Effector memory CD4-positive, alpha-beta T cell (primary cell): ENCODE measurements at regions not wholly inside any gene's neighbourhood (a gene's known extent, or its start where the extent isn't known, plus 50 kb on each side); places are given as distances from the start of the nearest gene placed in this dataset.

ENCODE experiments used
- DNase-seq, 3 donors: peaks; one replicate each; pipeline ENCODE4 v3.0.0-alpha.2; 2020
- H3K27ac ChIP-seq: 2 replicates; pipeline ENCODE4 v1.7.0; 2013; ENCODE audit warnings: mild to moderate bottlenecking, low read length, moderate library complexity; ENCODE audit not compliant: insufficient read depth, poor library complexity, severe bottlenecking
- H3K27me3 ChIP-seq: replicated peaks from 2 replicates; pipeline ENCODE4 v1.7.0; 2013; ENCODE audit warnings: mild to moderate bottlenecking, low read length; ENCODE audit not compliant: insufficient read depth, control insufficient read depth, poor library complexity, severe bottlenecking
- H3K36me3 ChIP-seq: 2 replicates; pipeline ENCODE4 v1.7.0; 2013; ENCODE audit warnings: mild to moderate bottlenecking, low read length, moderate library complexity; ENCODE audit not compliant: control insufficient read depth, insufficient read depth
- H3K4me1 ChIP-seq: 2 replicates; pipeline ENCODE4 v1.7.0; 2013; ENCODE audit warnings: low read length, mild to moderate bottlenecking; ENCODE audit not compliant: control insufficient read depth, insufficient read depth, poor library complexity, severe bottlenecking
- H3K4me3 ChIP-seq: 2 replicates; pipeline ENCODE4 v1.7.0; 2013; ENCODE audit warnings: low read length, low read depth, mild to moderate bottlenecking; ENCODE audit not compliant: insufficient read depth, poor library complexity, severe bottlenecking
- H3K9me3 ChIP-seq: 2 replicates; pipeline ENCODE4 v1.7.0; 2013; ENCODE audit warnings: mild to moderate bottlenecking, low read length, moderate library complexity; ENCODE audit not compliant: control insufficient read depth

DNA sequence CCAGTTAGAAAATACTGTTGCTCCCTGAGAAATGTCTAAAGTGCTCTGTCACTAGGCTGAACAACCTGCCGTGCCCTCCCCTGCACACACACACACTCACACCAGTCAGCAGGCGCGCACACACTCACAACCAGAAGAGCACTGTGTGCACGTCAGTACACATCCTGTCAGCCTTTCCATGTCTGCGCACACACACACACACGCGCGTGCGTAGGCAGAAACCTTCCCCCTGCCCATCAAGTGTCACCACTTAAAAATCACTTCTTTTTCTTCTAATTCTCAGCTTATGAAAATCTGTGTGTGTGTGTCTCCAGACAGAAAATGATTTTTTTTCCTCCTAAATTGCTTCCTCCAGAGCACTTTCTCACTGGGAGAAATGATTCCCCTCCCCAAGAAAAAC is 100.3 kb downstream of the EDN3 start:
- H3K4me1 ChIP-seq = peaks cover 15% of the 10 kb centered on the region
- H3K27me3 ChIP-seq = peaks cover 13% of the 10 kb centered on the region
- no peaks in the 10 kb centered on the region for H3K9me3 ChIP-seq
- H3K27ac ChIP-seq = no peak overlapping the region
- H3K4me3 ChIP-seq = no peak overlapping the region
- H3K36me3 ChIP-seq = no peaks in the 10 kb centered on the region
- no peak for DNase-seq

DNA sequence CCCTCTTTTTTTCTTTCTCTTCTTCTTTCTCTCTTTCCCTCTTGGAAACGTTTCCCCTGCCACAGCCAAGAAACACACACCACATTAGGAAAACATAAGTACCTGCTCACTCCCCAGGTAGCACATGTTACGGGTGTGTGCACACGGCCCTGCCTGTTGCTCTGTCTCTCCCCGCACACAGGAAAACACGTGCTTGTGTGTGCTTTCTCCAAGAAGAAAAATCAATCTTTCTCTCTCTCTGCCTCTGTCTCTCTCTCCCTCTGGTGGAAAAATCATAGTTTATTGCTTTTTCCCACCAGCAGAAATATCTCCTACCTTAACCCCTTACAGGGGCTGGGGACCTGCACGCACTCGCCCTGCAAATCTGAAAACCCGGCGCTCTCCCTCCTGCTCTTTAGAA is 102.3 kb downstream of the EDN3 start:
- H3K27me3 ChIP-seq = peaks cover 13% of the 10 kb centered on the region

DNA sequence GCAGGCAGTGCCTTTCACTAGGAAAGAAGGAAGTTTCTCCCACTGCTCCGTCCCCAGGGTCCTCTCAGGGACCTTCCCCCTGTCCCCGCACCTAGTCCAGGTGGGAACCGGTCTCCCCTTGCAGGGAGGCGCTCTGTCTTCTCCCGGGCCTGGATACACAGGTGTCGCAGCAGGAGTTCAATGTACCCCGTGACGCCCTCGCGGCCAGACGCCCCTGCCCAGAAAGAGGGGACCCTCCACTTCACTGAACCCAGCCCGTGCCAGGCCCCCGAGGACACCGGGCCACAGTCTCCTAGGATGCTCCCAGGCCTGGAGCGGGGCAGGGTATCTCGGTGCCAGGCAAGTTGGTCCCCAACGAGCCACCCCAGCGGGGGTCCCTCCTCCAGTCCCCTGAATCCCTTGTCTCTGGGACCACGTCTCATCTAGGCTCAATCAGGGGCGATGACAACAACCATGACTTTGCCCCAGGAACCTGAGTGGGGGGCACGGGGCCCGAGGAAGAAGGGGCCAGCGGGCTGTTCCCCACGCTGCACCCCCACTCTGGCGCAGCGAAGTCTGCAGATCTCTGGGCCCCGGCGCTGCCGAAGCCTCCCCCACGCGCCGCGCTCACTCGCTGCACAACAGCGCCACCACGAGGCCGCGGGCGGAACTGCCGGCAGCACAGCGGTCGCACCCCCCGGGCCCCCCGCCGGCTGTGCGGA is 103.0 kb downstream of the EDN3 start:
- Histone ChIP-seq H3K27ac (no peak overlapping the region), H3K36me3 (no peaks in the 10 kb centered on the region), H3K4me1 (peaks cover 15% of the 10 kb centered on the region), H3K9me3 (no peaks in the 10 kb centered on the region), H3K4me3 (peak overlapping the region; percentile 36), H3K27me3 (peaks cover 13% of the 10 kb centered on the region)
- DNase-seq = peak; percentile 15 to 62 (median 58)

More for the DNA sequence above, 102.3 kb downstream of the EDN3 start:
- Histone ChIP-seq H3K4me1 (peaks cover 15% of the 10 kb centered on the region), H3K9me3 (no peaks in the 10 kb centered on the region), H3K27ac (no peak overlapping the region), H3K36me3 (no peaks in the 10 kb centered on the region), H3K4me3 (no peak overlapping the region)
- DNase-seq = no peak

DNA sequence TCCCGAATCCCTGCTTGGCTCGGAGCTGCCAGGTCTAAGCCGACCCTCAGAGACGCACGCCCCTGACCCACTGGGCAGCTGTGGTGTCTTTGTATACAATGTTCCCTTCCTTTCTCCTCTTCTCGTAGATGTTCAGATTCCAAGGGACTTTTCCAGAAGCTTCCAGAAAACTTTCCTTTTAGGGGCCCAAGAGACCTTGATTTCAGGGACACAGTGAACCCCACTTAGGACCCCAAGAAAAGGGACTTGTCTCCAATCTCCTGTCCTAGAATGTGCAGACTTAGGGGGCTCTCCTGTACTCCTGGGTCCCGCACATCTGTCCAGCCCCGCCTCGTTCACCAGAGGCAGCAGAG is 103.5 kb downstream of the EDN3 start:
- H3K27me3 ChIP-seq = peaks cover 13% of the 10 kb centered on the region
- H3K27ac ChIP-seq = no peak overlapping the region
- peaks cover 15% of the 10 kb centered on the region for H3K4me1 ChIP-seq
- no peaks in the 10 kb centered on the region for H3K9me3 ChIP-seq
- no peak for DNase-seq
- no peaks in the 10 kb centered on the region for H3K36me3 ChIP-seq
- no peak overlapping the region for H3K4me3 ChIP-seq

DNA sequence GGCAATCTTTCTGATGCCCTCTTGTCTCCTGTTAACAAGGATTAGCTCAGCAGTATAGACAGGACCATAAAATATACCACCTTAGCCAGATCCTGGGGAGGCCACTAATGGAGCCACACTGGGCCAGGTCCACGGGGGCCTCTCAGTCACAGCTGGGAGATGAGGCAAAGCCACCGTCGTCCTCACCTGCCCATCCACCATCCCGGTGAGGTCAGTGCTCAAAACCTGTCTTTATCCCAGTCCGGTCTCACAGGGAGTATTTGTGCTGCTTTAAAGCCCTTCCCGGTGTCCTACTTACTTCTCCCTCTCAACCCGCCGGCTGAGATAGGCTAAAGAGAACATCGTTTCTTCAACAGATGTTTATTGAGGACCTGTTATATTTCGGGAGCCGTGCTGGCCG is 104.3 kb downstream of the EDN3 start:
- DNase-seq = no peak
- Histone ChIP-seq H3K9me3 (no peaks in the 10 kb centered on the region), H3K27ac (no peak overlapping the region), H3K27me3 (peaks cover 13% of the 10 kb centered on the region), H3K4me3 (no peak overlapping the region), H3K36me3 (no peaks in the 10 kb centered on the region), H3K4me1 (peaks cover 15% of the 10 kb centered on the region)

DNA sequence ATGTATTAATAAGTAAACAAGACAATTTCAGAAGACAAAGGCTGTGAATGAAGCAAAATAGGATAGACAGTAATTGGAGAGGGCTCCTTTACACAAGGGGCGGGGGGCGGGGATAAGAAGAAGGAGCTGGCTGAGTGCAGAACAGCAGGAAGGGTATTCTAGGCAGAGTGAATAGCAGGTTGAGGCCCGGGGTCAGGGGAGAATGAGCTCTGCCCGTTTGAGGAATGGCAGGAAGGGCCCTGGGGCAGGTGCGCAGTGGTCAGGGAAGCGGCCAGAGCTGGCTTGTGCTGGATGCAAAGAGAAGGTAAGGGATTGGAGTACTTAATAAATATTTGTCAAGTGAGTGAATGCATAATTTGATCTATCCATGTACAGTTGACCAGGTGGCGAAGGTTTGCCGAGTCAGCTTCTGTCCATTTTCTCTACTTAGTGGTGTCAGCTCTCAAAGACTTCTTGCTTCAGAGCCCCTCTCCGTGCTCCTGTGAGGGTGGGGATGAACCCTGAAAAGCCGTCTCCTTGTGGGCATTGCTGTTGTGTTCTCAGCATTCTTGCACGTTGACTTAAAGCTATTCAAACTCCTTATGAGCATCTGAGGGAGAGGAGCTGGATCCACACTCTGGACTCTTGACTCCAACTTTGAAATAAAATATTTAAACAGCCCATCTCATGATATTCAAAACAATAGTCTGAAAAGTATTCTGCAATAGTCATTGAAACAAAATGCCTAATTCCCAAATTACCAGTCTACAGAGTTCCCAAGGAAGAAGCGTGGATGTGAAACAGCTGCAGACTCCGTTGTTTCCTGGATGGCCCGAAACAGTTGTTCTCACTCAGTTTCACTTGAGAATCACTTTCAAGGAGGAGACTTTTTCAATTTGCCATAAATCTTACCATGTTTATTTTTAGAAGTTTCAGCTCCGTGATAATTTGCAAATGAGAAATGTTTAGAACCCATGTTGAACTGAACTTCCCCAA is 105.1 kb downstream of the EDN3 start:
- peaks cover 15% of the 10 kb centered on the region for H3K4me1 ChIP-seq
- DNase-seq = no peak
- no peak overlapping the region for H3K27ac ChIP-seq
- H3K36me3 ChIP-seq = no peaks in the 10 kb centered on the region
- no peak overlapping the region for H3K4me3 ChIP-seq
- H3K9me3 ChIP-seq = no peaks in the 10 kb centered on the region
- peaks cover 13% of the 10 kb centered on the region for H3K27me3 ChIP-seq

DNA sequence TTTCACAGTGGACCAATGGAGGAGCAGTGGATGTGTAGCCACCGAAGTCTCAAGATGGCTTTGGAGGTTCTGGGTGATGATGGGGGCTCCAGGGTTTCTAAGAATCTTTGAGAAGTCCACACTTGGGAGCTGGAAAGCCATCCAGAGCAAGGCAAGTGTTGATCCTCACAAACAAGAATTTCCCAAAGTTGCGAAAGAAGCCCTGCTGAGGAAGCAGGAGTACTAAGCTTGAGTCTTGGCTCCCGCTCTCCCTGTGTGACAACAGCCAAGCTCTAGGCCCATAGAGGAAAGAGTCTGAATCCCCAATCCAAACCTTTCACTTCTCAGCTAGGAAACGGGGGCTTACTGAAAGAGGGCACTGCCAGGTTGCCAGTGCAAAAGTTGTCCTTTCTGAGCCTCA is 106.0 kb downstream of the EDN3 start:
- no peaks in the 10 kb centered on the region for H3K36me3 ChIP-seq
- peaks cover 15% of the 10 kb centered on the region for H3K4me1 ChIP-seq
- H3K4me3 ChIP-seq = no peak overlapping the region
- peaks cover 13% of the 10 kb centered on the region for H3K27me3 ChIP-seq
- no peak for DNase-seq
- no peak overlapping the region for H3K27ac ChIP-seq
- H3K9me3 ChIP-seq = no peaks in the 10 kb centered on the region

DNA sequence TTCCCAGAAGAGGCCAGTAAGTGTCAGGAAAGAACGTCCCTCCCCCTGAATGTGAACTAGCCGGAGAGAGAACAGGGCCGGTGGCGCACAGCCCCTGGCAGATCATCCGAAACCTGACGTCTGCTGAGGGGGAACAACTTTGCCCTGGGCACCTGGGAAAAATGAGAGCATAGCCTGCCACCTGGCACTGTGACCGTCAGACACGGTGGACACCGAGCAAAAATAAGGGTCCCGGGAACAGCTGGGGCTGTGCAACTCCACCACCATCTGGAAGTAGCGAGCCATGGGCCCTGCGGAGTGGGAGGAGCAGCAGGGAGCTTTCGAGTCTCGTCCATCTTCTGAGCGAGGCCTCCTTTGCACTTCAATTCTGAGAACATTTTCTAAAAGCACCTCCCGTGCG is 110.8 kb downstream of the EDN3 start:
- H3K27ac ChIP-seq = no peak overlapping the region
- no peaks in the 10 kb centered on the region for H3K9me3 ChIP-seq
- DNase-seq = no peak
- H3K27me3 ChIP-seq = no peaks in the 10 kb centered on the region
- H3K4me3 ChIP-seq = no peak overlapping the region
- no peaks in the 10 kb centered on the region for H3K4me1 ChIP-seq
- H3K36me3 ChIP-seq = no peaks in the 10 kb centered on the region

DNA sequence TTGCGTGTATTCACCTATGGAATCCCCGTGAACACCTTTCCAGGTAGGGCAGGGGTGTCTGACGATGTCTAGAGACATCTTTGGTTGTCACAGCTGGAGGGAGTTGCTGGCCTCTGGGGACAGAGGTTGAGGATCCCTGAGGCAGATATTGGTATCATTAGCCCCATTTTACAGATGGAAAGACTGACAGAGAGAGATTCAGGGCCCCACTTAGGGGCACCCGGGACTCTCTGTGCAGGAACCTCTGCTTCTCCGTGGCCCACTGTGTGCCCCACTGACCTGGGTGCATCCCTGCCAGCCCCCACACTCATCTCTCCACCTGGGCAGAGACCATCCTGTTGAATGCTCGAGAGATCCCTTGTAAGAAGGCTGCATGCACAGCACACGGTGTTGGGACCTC is 111.2 kb downstream of the EDN3 start:
- Histone ChIP-seq H3K9me3 (no peaks in the 10 kb centered on the region), H3K4me3 (no peak overlapping the region), H3K4me1 (no peaks in the 10 kb centered on the region), H3K27me3 (no peaks in the 10 kb centered on the region), H3K27ac (no peak overlapping the region), H3K36me3 (no peaks in the 10 kb centered on the region)
- no peak for DNase-seq

DNA sequence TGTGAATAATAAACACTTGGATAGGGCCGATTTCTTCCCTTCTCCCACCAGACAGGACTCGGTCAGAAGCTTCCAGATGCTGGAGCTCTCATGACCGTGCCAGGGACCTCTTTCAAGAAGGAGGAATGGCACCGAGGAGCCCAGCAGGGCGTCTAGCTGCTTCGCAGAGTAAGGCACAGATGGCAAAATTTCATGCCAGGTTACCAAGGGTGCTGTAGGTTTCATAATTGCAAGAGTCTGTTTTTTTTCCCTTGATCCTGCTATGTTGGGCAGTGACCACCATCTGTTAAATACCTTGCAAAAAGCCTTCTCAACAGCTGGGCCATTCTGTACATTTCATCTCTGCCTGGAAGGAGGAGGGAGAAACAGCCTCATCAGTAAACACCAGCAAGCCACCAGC is 111.8 kb downstream of the EDN3 start:
- Histone ChIP-seq H3K36me3 (no peaks in the 10 kb centered on the region), H3K4me3 (no peak overlapping the region), H3K4me1 (no peaks in the 10 kb centered on the region), H3K27me3 (no peaks in the 10 kb centered on the region), H3K27ac (no peak overlapping the region), H3K9me3 (no peaks in the 10 kb centered on the region)
- DNase-seq = no peak
